ENCODE measurements at regions not wholly inside any gene's neighbourhood (a gene's known extent, or its start where the extent isn't known, plus 50 kb on each side); places are given as distances from the start of the nearest gene placed in this dataset.
"Not testable (repeated sequence)": the region's sequence is repeated elsewhere in the genome, so short reads cannot be mapped to it uniquely, and the experiment has no call there.

DNA sequence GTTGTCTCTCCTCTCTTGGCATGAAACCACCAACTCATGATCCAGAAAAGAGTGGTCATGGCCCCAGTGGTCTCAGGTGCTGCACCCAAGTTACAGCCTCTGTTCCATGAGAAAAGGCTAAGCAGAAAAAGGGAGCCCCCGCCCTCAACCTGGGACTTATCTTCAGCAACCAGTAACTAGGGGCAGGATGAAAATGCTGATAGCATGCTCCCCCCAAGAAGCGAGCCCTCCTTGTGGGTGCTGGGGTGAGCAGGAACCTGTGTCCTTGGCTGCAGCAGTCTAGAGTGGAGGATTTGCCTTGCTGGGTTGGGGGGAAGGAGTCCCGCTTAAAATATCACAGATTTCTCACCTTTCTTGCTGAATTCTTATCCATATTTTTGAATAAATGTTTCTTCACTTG lies 490.0 kb downstream of the SUCLG1 start:
- no peaks in the 10 kb centered on the region for H3K9me3 ChIP-seq
- no peak for TF ChIP-seq CTCF (IDR thresholded peaks at IDR 0.05)
- no peaks in the 10 kb centered on the region for H3K36me3 ChIP-seq
- no peaks in the 10 kb centered on the region for H3K4me1 ChIP-seq
- no peaks in the 10 kb centered on the region for H3K27me3 ChIP-seq
- no peak overlapping the region for H3K27ac ChIP-seq
- no peak for DNase-seq
- no peak overlapping the region for H3K9ac ChIP-seq (ENCODE audit: low read depth in 2 of 2, low read length in 2 of 2)
- intact Hi-C loops (cut with DNase I): no loop called here
- H3K4me3 ChIP-seq: no peak overlapping the region

GRCh38 chr2:83967854-83968253 lies 491.2 kb downstream of the SUCLG1 start:
- no peaks in the 10 kb centered on the region for H3K9me3 ChIP-seq
- no peak overlapping the region for H3K4me3 ChIP-seq
- no peaks in the 10 kb centered on the region for H3K4me1 ChIP-seq
- H3K36me3 ChIP-seq: no peaks in the 10 kb centered on the region
- H3K27me3 ChIP-seq: no peaks in the 10 kb centered on the region
- no peak overlapping the region for H3K27ac ChIP-seq
- intact Hi-C loops (cut with DNase I): no loop called here
- DNase-seq: no peak
- no peak for TF ChIP-seq CTCF (IDR thresholded peaks at IDR 0.05)
- H3K9ac ChIP-seq (ENCODE audit: low read depth in 2 of 2, low read length in 2 of 2): no peak overlapping the region

DNA sequence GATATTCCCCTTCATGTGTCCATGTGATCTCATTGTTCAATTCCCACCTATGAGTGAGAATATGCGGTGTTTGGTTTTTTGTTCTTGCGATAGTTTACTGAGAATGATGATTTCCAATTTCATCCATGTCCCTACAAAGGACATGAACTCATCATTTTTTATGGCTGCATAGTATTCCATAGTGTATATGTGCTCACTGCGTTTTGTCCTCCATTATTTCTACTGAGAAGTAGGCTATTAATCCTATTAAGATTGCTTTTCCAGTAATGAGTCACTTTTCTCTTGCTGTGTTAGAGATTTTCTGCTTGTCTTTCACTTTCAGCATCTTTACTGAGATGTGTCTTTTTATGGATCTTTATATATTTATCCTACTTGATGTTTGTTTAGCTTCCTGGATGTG lies 492.1 kb downstream of the SUCLG1 start:
- H3K9ac ChIP-seq (ENCODE audit: low read depth in 2 of 2, low read length in 2 of 2); H3K4me3 ChIP-seq; DNase-seq; intact Hi-C loops (cut with DNase I); H3K27me3 ChIP-seq; H3K9me3 ChIP-seq; H3K36me3 ChIP-seq; H3K4me1 ChIP-seq; H3K27ac ChIP-seq: not testable (repeated sequence)

- Histone ChIP-seq H3K27me3 (no peaks in the 10 kb centered on the region), H3K27ac (no peak overlapping the region), H3K36me3 (no peaks in the 10 kb centered on the region), H3K4me1 (no peaks in the 10 kb centered on the region), H3K9me3 (no peaks in the 10 kb centered on the region), H3K4me3 (no peak overlapping the region), H3K9ac (ENCODE audit: low read depth in 2 of 2, low read length in 2 of 2) (no peak overlapping the region)
- intact Hi-C loops (cut with DNase I): no loop called here
- TF ChIP-seq CTCF (IDR thresholded peaks at IDR 0.05): no peak
- no peak for DNase-seq
These were observed 497.6 kb downstream of the SUCLG1 start for GRCh38 chr2:83961512-83961911.

- TF ChIP-seq CTCF (IDR thresholded peaks at IDR 0.05): no peak
- no peaks in the 10 kb centered on the region for H3K27me3 ChIP-seq
- H3K4me3 ChIP-seq: no peak overlapping the region
- intact Hi-C loops (cut with DNase I): no loop called here
- H3K4me1 ChIP-seq: no peaks in the 10 kb centered on the region
- DNase-seq: no peak
- H3K9ac ChIP-seq (ENCODE audit: low read depth in 2 of 2, low read length in 2 of 2): no peak overlapping the region
- H3K9me3 ChIP-seq: no peaks in the 10 kb centered on the region
- no peaks in the 10 kb centered on the region for H3K36me3 ChIP-seq
- H3K27ac ChIP-seq: no peak overlapping the region
These were observed 498.7 kb downstream of the SUCLG1 start for GRCh38 chr2:83960371-83960770.

DNA sequence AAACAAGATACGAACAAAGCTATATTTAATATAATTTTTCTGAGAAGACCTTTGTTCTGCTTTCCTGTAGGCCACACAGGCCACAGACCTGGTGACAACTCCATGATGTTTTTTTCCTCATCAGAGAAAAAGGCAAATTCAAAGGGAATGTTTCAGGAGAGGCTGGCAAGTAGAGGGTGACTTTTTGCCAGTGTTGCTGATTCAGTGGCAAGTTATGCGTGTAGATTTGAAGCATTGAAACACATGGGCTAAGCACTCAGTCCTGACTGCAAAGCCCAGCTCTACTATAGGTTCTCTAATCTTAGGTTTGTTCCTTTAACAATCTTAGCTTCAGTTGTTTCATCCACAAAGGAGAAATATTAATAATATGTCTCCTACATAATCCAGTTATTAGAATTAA lies 499.8 kb downstream of the SUCLG1 start:
- Histone ChIP-seq H3K4me1 (no peaks in the 10 kb centered on the region), H3K9ac (ENCODE audit: low read depth in 2 of 2, low read length in 2 of 2) (no peak overlapping the region), H3K27me3 (no peaks in the 10 kb centered on the region), H3K9me3 (no peaks in the 10 kb centered on the region), H3K27ac (no peak overlapping the region), H3K36me3 (no peaks in the 10 kb centered on the region), H3K4me3 (no peak overlapping the region)
- no peak for DNase-seq
- TF ChIP-seq CTCF (IDR thresholded peaks at IDR 0.05): no peak
- intact Hi-C loops (cut with DNase I): no loop called here
